COR-L47 (cell line): ENCODE measurements at regions not wholly inside any gene's neighbourhood (a gene's known extent, or its start where the extent isn't known, plus 50 kb on each side); places are given as distances from the start of the nearest gene placed in this dataset.

Experiments used
- DNase-seq: peaks from one replicate; lab custom pipeline; 2025; lab: John Stamatoyannopoulos, UW

DNA sequence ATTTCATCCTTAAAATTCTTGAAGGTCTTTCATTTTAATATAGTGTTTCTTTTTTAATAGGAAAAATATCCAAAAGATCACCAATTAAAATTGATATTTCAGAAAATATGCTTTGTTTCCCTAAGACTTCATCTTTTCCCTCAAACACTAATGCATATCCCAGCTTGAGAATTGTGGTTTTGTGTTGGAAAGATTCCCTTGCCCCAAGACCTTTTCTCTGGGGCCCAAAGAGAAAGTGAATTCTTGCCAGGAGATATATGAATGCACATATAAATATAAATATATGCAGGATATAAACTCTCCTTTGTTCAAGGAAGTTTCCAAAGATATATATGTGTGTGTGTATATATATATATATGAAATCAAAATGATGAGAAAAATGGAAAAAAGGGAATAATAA is 241.2 kb downstream of the FAM76B start:
- no peak for DNase-seq

- DNase-seq = no peak
These were observed 241.6 kb downstream of the FAM76B start for GRCh38 chr11:95547976-95548375.

DNA sequence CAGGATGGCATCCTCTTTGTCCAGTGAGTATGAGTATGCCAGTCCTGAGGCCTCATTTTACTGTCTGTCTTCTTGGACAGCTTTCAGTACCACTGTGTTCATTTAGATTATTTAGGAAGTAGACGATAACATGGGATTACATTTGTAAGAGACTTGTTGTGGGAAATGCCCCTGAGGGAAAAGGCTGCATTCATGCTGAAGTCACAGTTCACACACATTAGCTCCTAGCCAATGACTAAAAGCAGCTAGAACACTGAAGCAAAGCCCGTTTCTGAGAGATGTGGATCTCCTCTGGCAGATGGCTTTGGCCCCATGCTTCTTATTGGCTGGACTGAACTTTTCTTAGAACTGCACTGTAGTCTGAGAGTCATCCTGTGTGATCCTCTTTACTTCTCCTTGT is 242.4 kb downstream of the FAM76B start:
- DNase-seq = no peak

DNA sequence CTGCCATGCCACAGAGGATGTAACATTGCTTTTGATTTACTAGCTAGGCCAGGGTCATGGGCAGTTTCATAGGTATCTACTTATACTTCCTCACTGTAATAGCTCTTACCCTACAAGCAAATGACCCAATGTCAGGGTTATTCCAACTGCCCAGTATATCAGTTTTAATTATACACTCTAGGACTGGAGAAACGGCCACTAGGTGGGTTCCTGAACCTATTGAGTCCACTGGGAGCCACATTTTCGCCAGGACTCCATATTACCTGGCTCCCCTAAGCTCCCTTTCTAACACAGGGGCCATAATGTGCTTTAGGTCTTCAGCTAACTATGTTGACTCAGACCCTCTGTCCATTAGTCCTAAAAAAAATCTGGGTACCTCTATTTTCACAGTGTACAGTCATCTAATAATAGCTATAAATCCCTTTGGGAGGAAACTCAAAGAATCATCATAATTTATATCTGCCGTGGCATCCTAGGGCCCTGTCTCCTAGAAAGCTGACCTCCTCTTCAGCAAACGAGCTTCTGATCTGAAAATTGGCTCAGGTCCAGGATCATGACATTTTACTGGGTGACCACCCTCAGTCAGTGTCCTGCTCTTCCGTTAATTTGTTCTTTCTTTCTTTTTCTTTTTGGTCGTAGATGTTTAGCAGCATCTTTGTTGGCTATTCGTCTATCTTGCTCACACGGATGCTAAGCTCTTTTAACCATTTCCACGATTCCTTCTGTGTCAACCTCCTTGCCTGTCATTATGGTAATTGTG is 244.3 kb downstream of the FAM76B start:
- DNase-seq = no peak

GRCh38 chr11:95544095-95544856 is 245.3 kb downstream of the FAM76B start:
- DNase-seq = no peak

GRCh38 chr11:95542868-95543551 is 246.6 kb downstream of the FAM76B start:
- no peak for DNase-seq

DNA sequence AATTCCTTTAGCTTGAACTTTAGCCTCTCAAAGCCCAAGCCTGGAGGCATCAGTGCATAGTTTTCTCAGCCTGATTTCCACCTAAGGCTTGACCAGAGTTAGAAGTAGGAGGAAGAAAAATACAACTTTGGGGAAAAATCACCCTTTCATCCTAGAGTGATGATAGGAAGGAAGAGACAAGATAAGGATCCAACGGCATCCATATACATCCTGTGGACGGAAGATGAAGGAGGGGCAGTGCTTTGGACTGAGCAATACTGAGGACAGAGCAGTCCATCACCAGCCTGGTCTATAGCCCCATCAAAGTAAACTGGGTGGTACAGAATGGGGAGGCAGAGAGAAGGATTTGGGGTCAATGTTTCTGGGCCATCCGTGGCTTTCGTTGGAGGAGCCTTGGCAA is 247.9 kb downstream of the FAM76B start:
- DNase-seq = no peak

- DNase-seq = peak; percentile 19
These were observed 253.4 kb downstream of the FAM76B start for GRCh38 chr11:95536047-95536690.

GRCh38 chr11:95534809-95535208 is 254.8 kb downstream of the FAM76B start:
- no peak for DNase-seq

GRCh38 chr11:95534226-95534625 is 255.4 kb downstream of the FAM76B start:
- no peak for DNase-seq

- no peak for DNase-seq
These were observed 258.5 kb downstream of the FAM76B start for GRCh38 chr11:95531116-95531515.

GRCh38 chr11:95524314-95525036 is 265.1 kb downstream of the FAM76B start:
- peak; percentile 90 for DNase-seq

- DNase-seq = no peak
These were observed 266.7 kb downstream of the FAM76B start for GRCh38 chr11:95522874-95523273.

DNA sequence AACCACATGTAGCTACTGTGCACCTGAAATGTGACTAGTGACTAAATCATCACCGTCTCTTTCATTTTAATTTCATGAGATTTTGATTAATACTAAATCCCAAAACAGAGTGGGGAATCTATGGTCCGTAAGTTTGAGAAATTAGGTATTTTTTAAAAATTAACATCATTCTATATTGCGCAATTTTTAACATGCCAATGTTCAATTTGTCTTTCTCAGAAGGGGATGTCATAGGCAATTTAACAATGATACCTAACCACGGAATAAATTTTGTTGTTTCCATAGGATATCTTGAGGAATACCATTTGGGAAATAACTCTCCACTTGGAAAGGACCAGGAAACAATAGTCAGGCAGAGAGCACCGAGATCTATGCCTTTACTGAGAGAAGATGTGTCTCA is 267.7 kb downstream of the FAM76B start:
- no peak for DNase-seq

DNA sequence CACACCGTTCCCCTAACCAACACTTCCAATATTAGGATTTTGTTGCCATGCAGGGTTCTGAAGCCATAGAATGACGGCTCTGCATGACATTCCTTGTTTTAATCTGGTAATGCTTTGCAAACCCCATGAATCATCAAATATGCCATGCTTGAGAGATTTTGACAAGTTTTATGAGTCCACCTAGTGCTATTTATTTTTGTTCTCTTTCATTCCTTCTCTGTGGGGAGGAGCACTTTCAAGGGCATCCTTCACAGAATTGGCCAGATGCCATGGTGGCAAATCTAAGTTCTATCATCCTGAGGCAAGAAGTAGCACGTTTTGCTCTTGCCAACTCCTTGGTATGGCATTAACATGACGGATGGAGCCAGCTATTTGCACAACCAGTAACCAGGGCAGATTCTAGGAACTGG is 268.4 kb downstream of the FAM76B start:
- DNase-seq = peak; percentile 71

DNA sequence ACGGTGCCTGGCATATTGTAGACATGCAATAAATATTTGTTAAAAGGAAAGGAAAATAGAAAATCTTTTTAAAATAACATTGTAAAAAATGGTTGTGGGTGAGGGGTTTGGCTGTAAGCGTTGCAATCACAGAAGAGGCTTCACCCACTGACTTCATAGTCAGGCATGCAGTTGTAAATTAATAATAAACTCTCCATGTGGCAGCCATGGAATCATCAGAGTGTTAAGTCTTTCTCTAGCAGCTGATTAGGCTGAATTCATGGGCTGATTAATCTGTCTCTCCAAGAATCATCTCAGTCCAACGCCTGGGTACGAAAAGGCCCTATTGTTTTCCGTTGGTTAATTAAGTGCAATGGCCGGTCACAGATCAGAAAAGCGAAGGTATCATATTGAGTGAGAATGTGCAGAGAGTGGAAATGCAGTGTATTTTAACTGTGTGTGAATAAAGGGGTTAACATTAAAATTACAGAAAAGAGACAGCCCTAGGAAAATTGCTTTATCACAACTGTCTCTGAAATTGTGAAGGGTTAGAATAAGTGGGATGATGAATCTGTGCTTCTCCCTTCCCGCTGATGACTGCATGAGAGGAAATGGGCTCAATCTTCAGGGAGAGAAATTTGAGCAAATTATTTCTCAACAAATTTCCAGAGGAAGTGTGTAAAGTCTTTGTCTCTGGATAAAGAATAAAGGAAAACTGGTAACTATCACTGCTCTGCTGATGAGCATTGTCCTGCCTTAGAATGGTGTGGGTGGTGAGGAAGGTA is 269.0 kb downstream of the FAM76B start:
- DNase-seq = no peak

DNA sequence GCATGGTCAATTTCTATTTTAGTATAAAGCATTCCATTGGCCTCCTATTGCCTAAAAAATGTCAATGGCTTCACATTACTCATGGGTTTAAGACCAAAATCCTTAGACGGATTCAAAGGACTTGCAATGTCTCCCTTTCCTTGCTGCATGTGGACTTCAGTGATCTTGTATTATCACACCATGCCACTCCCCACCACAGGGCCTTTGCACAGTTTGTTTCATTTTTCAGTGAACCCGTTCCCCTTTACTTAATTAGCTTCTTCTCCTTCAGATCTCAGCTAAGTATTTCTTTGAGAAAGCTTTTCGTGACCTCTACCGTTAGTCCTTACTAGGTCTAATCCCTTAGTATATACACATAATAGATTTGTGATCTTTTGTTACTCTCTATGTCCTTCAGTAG is 269.7 kb downstream of the FAM76B start:
- no peak for DNase-seq

GRCh38 chr11:95517453-95517852 is 272.1 kb downstream of the FAM76B start:
- no peak for DNase-seq

DNA sequence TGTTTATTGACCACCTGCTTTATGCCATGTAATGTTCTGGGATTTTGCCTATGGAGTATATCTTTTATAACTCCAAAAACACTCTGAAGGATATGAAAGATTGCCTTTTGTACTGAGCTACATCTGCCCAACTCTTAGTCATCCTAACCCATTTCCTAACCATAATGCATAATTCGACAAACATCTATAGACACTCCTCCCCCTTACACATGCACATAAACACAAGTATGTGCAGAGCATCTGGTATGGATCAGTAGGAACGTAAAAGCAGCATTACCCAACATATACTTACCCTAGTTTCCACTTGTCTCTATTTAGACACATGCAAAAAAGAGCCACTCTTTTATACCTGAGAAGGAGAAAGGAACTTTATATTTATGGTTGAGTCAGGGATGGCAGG is 272.8 kb downstream of the FAM76B start:
- no peak for DNase-seq

DNA sequence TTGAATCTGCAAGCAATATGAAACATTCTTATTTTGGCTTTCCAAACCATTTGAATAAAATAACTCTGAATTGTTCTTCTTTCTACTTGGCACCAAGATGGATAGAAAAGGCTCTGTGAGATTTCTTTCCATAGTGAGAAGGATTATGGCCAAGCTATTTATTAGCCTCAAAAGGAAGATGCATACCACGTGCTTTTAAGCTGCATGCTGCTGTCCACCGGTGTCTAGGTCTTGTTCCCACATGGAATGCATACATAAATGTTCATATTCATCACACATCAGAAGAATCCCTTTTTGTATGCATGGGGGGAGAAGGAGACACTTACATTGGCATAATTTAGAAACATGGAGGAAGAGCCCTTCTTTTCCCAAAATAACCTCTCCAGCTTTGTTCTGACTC is 273.4 kb downstream of the FAM76B start:
- DNase-seq = no peak

DNA sequence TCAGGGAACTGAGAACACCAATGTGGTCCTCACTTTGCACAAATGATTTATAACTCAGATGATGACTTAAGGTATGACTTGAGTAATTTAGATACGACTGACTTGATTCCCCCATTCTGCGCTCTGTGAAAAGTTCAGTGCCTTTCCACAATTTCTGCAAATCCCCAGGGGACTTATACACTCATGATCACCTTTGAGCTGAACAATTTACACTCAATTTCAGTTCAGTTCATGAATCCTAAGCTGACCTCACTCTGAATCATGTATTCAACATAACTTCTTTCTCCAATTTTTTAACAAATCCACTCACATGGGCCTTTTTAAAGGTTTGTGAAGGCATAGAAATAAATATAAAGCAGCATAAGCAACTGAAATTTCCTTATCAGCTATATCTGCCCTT is 274.2 kb downstream of the FAM76B start:
- no peak for DNase-seq
